Loucy (cell line): ENCODE measurements at regions not wholly inside any gene's neighbourhood (a gene's known extent, or its start where the extent isn't known, plus 50 kb on each side); places are given as distances from the start of the nearest gene placed in this dataset.

ENCODE experiments used
- H2AFZ ChIP-seq: fragments of 200-600 bp; sonication (generic); 2 replicates; pipeline ENCODE4 v1.6.0; 2016; ENCODE audit warnings: antibody characterized with exemption, mild to moderate bottlenecking, low read length, moderate library complexity
- H3F3A ChIP-seq: fragments of 200-600 bp; 2 replicates; pipeline ENCODE4 v1.6.0; 2016; ENCODE audit warnings: antibody characterized with exemption, low read depth, mild to moderate bottlenecking
- H3K27me3 ChIP-seq: fragments of 200-600 bp; sonication (generic); 2 replicates; pipeline ENCODE4 v1.6.1; 2014; ENCODE audit warnings: low read length, mild to moderate bottlenecking; ENCODE audit not compliant: insufficient read depth, poor library complexity, severe bottlenecking
- H3K36me3 ChIP-seq: fragments of 200-600 bp; sonication (generic); 2 replicates; pipeline ENCODE4 v1.6.1; 2016; ENCODE audit warnings: low read length; ENCODE audit not compliant: insufficient read depth
- H3K4me1 ChIP-seq: fragments of 200-600 bp; sonication (generic); 2 replicates; pipeline ENCODE4 v1.5.1; 2014; ENCODE audit warnings: low read length, mild to moderate bottlenecking; ENCODE audit not compliant: insufficient read depth, poor library complexity, severe bottlenecking
- H3K4me2 ChIP-seq: fragments of 200-600 bp; sonication (generic); 2 replicates; pipeline ENCODE4 v1.6.0; 2014; ENCODE audit warnings: antibody characterized with exemption, low read length, low read depth, mild to moderate bottlenecking; ENCODE audit not compliant: poor library complexity, severe bottlenecking
- H3K4me3 ChIP-seq: fragments of 200-600 bp; sonication (generic); 2 replicates; pipeline ENCODE4 v1.5.1; 2014; ENCODE audit warnings: low read length, mild to moderate bottlenecking, mixed read lengths; ENCODE audit not compliant: poor library complexity, severe bottlenecking
- H3K79me2 ChIP-seq: fragments of 200-600 bp; sonication (generic); 2 replicates; pipeline ENCODE4 v1.6.1; 2014; ENCODE audit warnings: low read length; ENCODE audit not compliant: insufficient read depth
- H3K9ac ChIP-seq: fragments of 200-600 bp; sonication (generic); 2 replicates; pipeline ENCODE4 v1.6.0; 2014; ENCODE audit warnings: mild to moderate bottlenecking, low read depth, low read length, moderate library complexity; ENCODE audit not compliant: poor library complexity, severe bottlenecking
- H3K9me2 ChIP-seq: fragments of 200-600 bp; sonication (generic); replicated peaks from 2 replicates; pipeline ENCODE4 v1.6.1; 2016; ENCODE audit warnings: low read depth, low read length, mixed read lengths
- H3K9me3 ChIP-seq: fragments of 200-600 bp; sonication (generic); 2 replicates; pipeline ENCODE4 v1.6.1; 2014; ENCODE audit warnings: mild to moderate bottlenecking, antibody characterized with exemption, low read length, low read depth; ENCODE audit not compliant: insufficient read depth
- H4K20me1 ChIP-seq: fragments of 200-600 bp; sonication (generic); 2 replicates; pipeline ENCODE4 v1.6.0; 2014; ENCODE audit warnings: antibody characterized with exemption, low read length, mild to moderate bottlenecking; ENCODE audit not compliant: insufficient read depth, poor library complexity, severe bottlenecking
- CTCF ChIP-seq: fragments of 200-600 bp; sonication (generic); conservative IDR thresholded peaks from 2 replicates; pipeline ENCODE4 v1.5.1; 2014; ENCODE audit warnings: mild to moderate bottlenecking, antibody characterized with exemption, low read length
- EZH2phosphoT487 ChIP-seq: fragments of 200-600 bp; IDR thresholded peaks from 2 replicates; pipeline ENCODE4 v1.6.1; 2018; ENCODE audit warnings: antibody characterized with exemption, mild to moderate bottlenecking, moderate library complexity, borderline replicate concordance

- H3F3A ChIP-seq: no peaks in the 10 kb centered on the region
- TF ChIP-seq CTCF (no peak), EZH2phosphoT487 (no peak)
- H2AFZ ChIP-seq: no peak overlapping the region
- 0 out of 2 replicates have a peak, but pooled peaks cover 4% of the 10 kb centered on the region for H3K9me3 ChIP-seq
- H3K27me3 ChIP-seq: no peaks in the 10 kb centered on the region
- no peak overlapping the region for H3K4me3 ChIP-seq
- H3K9ac ChIP-seq: no peak overlapping the region
- no peak overlapping the region for H3K4me2 ChIP-seq
- H3K36me3 ChIP-seq: no peaks in the 10 kb centered on the region
- no peaks in the 10 kb centered on the region for H3K79me2 ChIP-seq
- no peaks in the 10 kb centered on the region for H4K20me1 ChIP-seq
- H3K9me2 ChIP-seq: no peaks in the 10 kb centered on the region
- H3K4me1 ChIP-seq: no peaks in the 10 kb centered on the region
Measured at GRCh38 chr2:217263756-217264155, 403.9 kb upstream of the TNP1 start.

DNA sequence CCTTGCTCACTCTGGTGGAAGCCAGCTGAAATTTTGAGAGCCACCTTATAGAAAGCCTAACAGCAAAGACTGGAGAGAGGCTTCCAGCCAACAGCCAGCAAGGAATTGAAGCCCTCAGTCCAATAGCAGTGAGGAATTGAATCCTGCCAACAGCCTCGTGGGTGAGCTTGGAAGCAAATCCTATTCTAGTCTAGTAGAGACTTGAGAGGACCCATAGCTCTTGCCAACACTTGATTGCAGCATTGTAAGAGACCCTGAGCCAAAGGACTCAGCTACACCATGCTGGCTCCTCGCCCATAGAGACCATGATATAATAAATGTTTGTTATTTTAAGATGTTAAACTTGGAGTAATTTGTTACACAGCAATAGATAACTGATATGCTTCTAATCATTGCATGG is 403.0 kb upstream of the TNP1 start:
- Histone ChIP-seq H3K79me2 (no peaks in the 10 kb centered on the region), H3K27me3 (no peaks in the 10 kb centered on the region), H3K4me2 (no peak overlapping the region), H2AFZ (no peak overlapping the region), H3F3A (no peaks in the 10 kb centered on the region), H3K9me2 (no peaks in the 10 kb centered on the region), H3K36me3 (no peaks in the 10 kb centered on the region), H3K4me3 (no peak overlapping the region), H3K4me1 (no peaks in the 10 kb centered on the region), H3K9ac (no peak overlapping the region), H4K20me1 (no peaks in the 10 kb centered on the region), H3K9me3 (0 out of 2 replicates have a peak, but pooled peaks cover 4% of the 10 kb centered on the region)
- TF ChIP-seq EZH2phosphoT487: no peak
- no peak for TF ChIP-seq CTCF

DNA sequence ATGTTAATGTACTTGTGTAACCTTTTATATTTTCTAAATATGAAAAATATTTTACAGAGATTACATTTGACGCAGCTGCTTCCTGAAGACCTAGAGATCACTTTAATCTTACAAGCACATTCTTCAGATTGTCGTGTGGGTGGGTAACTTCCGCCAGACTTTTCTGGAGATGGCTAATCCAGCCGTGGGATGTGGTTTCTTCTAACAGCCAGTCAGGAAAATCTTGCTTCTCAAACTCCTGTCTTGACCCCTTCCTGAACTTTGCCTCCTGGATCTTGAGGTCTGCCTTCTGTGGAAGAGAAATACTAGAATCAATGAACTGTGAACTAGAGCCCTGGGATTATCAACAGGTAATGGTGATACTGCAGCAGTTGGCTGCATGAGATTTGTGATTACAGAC is 401.6 kb upstream of the TNP1 start:
- H3K27me3 ChIP-seq: no peaks in the 10 kb centered on the region
- no peak overlapping the region for H3K4me3 ChIP-seq
- TF ChIP-seq CTCF (no peak), EZH2phosphoT487 (no peak)

More for the DNA sequence above, 401.6 kb upstream of the TNP1 start:
- H3K4me2 ChIP-seq: no peak overlapping the region
- no peak overlapping the region for H2AFZ ChIP-seq
- H3K36me3 ChIP-seq: no peaks in the 10 kb centered on the region
- H3F3A ChIP-seq: no peaks in the 10 kb centered on the region
- no peaks in the 10 kb centered on the region for H3K9me3 ChIP-seq
- H3K79me2 ChIP-seq: no peaks in the 10 kb centered on the region
- no peak overlapping the region for H3K9ac ChIP-seq
- H4K20me1 ChIP-seq: no peaks in the 10 kb centered on the region
- H3K9me2 ChIP-seq: no peaks in the 10 kb centered on the region
- no peaks in the 10 kb centered on the region for H3K4me1 ChIP-seq
